HG02763 (cell line): ENCODE measurements at regions not wholly inside any gene's neighbourhood (a gene's known extent, or its start where the extent isn't known, plus 50 kb on each side); places are given as distances from the start of the nearest gene placed in this dataset.
A peak's percentile ranks its signal among the peaks of the same experiment; 100 is the strongest.
"Not testable (repeated sequence)": the region's sequence is repeated elsewhere in the genome, so short reads cannot be mapped to it uniquely, and the experiment has no call there.

Experiments
- ATAC-seq: cut with Tn5 transposase; IDR thresholded peaks from one replicate; pipeline ENCODE4 v1.9.1; 2021; ENCODE audit warnings: mild to moderate bottlenecking, moderate library complexity; ENCODE audit not compliant: unreplicated experiment

DNA sequence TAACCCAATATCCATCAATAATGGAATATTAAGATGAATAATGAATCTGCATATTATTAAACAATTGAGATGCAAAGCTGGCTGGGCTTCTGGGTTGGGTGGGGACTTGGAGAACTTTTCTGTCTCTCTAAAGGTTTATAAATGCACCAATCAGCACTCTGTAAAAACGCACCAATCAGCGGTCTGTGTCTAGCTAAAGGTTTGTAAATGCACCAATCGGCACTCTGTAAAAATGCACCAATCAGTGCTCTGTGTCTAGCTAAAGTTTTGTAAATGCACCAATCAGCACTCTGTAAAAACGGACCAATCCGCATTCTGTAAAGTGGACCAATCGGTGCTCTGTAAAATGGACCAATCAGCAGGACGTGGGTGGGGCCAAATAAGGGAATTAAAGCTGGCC lies 1296.3 kb upstream of the PCDH20 start:
- not testable (repeated sequence) for ATAC-seq

DNA sequence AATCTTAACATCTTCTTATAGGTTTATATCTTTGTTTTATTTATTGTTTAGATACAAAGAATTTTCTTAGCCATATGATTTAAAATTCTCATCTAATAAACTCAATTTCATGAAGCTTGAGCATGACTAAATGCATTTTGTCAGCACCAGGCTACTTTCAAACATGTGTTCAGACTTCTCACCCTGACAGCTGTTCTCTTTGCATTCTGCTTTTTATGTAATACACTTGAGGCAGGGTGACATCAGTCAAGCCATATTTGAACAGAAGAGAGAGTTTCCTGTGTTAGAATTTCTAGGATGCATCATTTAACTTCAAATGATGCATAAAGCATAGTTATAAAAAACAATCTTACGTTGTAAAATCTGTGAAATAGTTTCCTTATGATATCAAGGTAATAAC lies 1295.1 kb upstream of the PCDH20 start:
- no peak for ATAC-seq

DNA sequence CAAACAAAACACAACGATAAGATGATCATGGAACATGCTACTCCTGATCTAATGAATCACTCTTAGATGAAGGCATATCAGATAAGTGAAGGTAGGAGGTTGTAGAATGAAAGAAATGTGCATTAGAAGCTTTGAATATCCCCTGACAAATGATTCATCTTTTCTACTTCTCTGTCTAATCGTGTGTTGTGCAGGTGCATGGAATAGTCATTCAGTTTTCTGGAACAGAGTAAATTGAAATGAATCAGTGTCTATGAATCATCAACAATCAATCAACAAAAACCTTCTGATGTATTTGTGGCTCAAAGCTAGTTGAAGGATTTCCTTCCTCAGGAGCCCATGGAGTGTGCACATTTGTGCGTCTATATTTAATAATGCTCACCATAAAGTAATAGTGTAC lies 1290.4 kb upstream of the PCDH20 start:
- no peak for ATAC-seq

DNA sequence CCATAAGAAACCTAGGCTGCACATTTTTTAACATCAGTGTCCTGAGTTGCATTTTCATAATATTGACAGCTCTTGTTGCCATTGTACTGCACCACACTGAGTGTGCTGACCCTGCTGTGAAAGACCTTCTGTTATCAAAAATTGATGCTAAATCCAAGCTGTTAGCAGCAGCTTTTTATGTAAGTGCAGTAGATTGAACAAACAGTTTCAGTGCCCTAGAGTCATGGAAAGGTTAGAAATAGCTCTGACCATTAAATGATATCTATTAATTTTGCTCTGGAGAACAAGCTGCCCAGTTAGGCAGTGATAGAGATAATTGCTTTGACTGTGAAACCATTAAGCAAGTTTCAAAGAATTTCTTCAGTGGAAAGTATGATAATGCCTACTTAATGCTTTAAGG lies 1289.2 kb upstream of the PCDH20 start:
- ATAC-seq: no peak

DNA sequence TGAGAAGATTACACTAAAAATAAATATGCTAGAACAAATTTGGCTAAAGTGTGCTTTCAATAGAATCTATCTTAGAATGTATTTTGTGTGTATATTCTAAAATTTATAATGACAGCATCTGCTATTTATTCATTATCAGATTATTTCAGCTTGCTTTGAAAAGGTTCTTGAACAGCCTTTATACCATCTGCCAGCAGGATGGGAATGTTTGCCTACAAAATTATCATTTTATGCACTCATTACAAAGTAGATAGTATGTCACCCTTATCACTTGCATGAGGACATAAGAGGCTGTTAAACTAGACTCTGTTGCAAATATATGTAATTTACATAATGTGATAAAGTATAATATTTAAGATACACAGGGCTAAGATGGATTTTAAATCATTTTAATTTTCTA lies 1286.9 kb upstream of the PCDH20 start:
- ATAC-seq: no peak

DNA sequence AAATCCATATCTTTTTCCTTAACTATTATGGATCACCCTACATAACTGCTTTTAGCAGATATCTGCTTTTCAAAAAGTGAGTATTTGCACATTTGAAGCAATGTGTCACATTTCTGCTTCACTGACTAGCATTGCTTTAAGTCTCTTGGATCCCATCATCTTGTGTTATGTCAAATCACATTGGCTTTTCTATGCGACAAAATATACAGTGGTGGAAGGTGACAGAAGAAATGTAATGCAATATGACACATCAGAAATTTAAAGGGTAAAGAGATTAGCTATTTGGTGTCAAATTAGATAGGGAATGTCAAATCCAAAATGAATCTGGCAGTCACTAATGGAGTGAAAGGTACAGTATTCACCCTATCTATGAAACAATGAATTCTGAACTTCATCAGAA lies 1282.1 kb upstream of the PCDH20 start:
- no peak for ATAC-seq

DNA sequence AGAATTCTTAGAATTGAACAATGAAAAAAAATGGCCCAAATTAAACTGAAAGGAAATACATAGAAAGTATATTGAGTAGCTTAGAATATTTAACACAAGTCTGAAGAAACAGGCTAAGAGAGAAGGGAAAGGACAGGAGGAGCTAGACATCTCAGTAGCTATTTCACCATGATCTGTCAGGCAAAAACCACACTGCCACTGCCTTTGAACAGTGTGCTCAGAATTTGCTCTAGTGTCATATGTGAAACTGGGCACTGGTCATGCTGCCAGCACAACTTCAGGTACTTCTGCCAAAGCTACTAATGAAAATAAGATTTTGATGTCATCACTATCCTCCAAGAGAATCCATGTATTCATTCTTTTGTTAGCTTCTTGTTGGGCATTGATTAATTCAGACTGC lies 1280.8 kb upstream of the PCDH20 start:
- no peak for ATAC-seq

DNA sequence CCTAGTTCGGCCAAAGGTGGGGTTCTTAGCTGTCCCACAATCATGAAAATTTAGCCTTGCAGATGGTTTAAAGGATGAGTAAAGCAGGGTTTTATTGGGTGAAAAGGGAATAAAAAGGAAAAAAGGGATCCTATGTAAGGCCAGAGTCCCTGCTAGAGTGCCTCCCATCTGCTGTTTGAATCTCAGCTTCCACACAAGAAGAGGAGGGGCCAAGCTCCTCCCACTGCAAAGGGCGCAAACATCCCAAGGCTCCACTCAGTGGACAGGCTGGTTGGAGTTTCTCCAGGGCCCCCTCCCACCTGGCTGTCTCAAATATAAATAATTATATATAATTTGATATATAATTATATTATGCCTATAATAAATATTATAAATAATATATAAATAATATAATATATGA lies 1272.1 kb upstream of the PCDH20 start:
- ATAC-seq: no peak

DNA sequence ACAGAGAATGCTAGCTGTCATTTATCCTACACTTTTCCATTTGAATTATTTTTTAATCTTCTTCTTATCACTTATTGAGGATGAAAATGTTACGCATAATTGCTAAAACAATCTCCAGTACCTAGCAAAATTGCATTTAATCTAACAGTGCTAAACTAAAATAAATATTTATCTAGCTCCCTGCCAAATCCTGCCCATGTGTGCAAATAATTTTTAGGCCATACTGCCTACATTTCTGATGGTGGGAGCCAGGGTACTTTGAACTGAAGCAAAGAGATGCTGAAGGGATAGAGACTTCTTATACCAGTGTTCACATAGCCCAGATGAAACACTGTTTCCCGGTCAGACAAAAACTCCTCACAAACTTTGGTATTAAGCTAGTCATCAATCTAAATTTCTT lies 1268.7 kb upstream of the PCDH20 start:
- ATAC-seq: no peak

DNA sequence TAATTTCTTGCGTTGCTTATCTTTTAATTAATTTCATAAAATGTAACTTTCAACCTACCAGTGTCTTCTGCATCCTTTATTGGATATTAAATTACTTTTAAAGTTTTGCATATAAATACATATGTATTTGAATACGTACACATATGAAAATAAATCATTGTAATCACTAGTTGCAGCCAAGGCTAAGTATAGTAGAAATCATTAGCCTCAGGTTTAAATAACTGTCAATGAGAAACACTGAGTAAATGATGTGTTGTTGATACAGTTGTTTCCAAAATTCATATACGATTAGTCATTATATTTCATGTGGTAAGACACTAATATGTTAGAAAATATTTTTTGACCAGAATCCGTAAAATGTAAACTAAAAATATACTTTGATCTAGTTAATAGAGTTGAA lies 1267.1 kb upstream of the PCDH20 start:
- ATAC-seq: no peak

DNA sequence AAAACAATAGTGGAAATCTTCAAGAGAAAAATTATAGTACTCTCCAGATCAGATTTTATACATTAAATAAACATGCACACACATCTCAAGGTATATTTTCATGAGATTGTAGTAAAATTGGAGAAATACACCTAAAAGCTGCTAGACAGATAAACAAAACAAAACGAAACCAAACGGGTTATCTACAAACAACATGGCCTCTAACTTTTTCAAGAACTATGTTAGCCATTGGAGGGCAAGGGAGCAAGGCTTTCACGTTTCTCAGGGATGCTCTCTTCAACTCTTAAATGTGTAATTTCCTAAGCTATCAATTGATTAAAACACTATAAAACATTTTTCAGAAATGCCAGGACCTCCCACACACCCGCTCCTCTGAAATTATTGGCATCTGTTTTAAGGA lies 1262.4 kb upstream of the PCDH20 start:
- ATAC-seq: no peak

DNA sequence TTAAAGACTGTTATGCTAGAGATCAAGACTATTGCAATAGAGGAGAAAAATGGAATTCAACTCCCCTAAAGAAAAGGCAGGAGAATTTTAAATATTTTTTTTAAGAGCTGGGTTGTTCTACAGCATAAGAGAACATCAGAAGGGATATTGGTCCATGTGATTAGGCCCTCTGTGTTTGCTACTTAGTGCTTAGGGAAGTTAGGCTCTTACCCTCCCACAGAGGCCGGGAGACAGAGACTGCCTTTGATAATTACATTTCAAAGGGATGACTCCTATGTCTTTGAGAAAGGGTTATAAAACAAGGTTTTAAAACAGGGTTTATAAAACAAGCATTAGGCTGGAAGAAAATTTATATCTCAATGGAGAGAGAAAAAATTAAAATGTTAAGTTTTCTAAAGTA lies 1248.1 kb upstream of the PCDH20 start:
- no peak for ATAC-seq

DNA sequence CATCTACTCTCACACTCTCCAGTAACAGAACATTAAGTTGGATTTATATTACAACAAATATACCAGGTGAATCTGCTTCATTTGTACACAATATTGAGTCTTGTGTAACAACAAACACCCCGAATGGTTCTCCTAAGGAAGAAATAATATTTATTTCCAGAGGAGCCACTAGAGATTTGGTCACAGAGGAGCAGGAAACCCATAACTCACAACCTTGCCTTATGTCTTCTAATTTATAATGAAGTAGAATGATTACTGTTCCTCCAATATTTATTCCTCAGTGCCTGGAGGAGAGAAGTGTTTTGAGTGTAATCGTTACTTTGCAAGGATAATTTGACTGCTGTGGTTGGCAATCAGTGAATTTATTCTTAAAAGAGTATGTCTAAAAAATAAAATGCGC lies 1243.7 kb upstream of the PCDH20 start:
- ATAC-seq: no peak

DNA sequence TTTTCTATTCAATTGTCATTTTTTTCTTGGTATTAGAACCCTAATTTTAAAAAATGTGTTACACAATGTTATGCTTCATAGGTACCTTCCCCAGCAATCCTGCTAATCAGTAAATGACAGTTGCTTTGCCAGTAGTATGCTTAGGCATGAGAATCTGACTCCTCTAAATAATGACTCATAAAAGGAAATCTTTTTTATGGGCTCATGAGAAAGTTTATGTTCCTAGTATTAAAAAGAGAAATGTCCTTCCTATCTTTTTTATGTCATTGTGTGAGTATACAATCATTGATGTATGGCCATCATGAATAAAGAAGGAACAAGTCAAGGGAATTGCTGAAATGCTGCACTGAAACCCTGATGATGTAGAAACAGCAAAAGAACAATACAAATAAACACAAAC lies 1237.7 kb upstream of the PCDH20 start:
- ATAC-seq: no peak

DNA sequence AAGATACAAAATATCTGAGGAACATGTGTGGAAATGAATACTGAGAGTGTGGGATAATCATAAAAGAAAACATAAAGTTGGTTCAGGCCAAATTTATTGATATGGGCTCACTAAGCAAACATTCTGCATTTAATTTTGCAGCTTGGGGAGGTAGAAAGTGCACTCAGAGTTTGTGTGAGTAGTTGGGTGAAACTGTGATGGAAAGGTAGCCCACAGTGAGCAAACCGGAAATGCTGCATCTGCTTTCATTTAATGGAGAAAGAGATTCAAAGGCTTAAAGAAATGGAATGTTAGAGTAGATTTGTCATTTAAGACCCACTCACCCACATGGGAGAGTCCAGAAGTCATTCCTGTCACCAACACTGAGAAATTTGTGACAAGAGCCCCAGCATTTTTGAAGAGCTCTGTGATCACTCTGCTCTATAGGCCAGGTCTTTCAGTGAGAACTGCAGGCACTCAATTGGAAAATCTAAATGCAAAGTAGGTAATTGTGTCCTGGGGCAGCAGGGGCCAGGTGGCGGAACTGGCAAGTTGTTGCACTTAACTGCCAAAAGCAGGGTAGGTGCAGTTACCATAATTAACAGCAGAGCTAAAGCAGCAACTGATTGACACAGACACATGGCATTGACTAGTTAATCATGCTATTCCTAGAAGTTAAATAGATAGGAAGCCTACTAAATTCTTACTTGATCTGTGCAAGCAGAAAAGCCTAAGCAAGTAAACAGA lies 1228.3 kb upstream of the PCDH20 start:
- ATAC-seq: peak; percentile 61

DNA sequence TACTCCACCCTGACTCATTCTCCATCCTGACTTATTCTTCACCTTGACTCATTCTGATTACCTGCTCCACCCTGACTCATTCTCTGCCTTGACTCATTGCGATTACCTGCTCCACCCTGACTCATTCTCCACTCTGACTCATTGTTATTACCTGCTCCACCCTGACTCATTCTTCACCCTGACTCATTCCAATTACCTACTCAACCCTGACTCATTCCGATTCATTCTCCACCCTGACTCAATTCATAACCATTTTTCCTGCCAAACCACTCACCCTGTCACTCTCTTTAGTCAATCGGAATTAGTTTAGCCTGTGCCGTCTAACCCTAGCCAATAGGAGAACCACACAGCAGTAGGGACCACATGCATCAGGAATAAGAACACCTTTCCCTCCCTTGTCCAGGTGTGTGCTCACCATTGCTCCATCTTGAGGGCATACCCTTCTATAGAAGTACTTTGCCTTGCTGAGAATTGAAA lies 1227.4 kb upstream of the PCDH20 start:
- ATAC-seq: no peak

DNA sequence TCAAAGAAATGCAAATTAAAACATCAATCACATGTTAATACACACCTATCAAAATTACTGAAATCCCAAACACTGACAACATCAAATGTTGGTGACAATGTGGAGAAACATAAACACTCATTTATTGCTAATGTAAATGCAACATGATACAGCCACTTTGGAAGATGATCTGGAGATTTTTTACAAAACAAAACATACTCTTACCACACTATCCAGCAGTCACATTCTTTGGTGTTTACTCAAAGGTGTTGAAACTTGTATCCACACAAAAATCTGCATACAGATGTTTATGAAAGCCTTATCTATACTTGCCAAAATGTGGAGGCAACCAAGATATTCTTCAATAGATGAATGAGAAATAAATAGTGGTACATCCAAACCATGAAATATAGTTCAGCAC lies 1219.5 kb upstream of the PCDH20 start:
- no peak for ATAC-seq

DNA sequence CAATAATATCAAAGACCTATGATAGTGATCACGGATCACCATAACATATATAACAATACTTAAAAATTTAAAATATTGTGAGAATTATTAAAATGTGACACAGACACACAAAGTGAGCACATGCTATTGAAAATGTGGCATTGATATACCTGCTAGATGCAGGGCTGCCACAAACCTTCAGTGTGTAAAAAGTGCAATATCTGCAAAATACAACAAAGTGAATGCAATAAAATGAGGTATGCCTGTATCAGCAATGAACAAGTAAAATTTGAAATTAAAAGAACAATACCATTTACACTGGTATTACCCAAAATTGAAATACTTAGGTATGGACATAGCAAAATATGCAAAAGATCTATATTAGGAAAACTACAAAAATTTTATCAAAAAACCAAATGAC lies 1217.8 kb upstream of the PCDH20 start:
- no peak for ATAC-seq

DNA sequence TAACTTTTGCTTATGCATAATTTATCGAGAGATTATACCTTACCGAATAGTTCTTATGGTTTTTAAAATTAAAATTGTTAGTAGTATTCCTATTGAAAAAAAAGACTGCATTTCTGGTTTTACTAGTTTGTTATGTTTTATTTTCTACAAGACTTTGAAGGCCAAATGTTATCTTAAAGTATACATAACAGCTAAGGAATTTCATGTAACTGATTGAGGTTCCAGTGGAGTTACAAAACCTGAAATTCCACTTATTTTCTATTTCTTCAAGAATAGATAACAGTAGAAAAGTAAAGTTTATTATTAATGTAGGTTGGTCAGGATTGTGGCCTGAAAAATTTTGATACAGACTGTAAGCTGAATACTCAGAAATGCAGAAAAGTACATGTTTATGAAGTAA lies 1216.0 kb upstream of the PCDH20 start:
- ATAC-seq: no peak

DNA sequence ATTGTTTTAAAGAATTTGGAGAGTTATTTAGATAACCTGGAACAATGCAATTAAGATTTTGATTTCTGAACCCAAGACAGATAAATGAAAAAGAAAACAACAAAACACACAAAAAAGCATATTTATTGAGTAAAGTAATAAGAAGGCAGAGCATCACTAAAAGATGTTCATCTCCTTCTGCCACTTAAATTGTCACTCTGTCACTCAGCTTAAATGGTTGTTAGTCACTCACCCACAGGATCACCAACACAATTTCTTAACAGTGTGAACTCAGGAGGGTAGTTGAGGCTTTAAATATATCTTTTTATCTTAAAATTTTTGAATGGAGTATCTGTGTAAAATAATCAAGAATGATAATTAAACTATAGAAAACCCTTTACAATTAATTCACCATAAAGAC lies 1215.5 kb upstream of the PCDH20 start:
- ATAC-seq: no peak

DNA sequence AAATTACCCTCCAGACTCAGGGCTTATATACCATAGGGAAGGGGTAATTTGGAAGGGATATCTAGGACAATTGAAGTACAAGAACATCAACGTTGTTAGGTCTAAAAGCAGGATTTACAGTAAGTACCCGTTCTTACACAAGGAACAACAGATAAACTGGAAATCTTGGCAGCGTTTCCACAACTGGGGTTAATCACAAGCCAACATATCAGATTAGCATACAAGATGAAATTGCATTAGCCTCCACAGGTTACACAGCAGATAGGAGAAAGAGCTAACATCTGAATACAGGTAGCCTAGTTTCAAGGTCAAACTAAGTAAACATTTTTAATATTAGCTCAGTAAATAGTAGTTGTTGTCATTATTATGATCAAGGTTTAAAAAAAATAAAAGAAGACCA lies 1214.0 kb upstream of the PCDH20 start:
- ATAC-seq: no peak

DNA sequence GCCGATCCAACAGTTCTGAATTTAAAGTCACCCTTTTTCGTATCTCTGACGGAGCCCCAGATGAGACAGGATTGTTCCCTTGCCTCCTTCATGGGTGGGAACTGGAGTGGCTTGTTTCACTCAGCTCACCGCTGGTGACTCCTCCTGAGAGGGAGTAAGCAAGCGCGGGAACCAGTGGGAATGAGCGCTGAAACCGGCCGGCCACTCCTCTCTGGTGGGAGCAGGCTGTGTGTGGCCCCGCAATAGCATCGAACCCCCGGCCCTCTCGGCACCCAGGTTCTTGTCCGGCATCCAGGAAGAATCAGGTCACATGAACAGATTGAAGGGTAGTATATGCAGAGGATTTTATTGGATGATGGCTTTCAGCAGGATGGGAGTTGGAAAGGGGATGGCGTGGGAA lies 1211.6 kb upstream of the PCDH20 start:
- ATAC-seq: no peak

DNA sequence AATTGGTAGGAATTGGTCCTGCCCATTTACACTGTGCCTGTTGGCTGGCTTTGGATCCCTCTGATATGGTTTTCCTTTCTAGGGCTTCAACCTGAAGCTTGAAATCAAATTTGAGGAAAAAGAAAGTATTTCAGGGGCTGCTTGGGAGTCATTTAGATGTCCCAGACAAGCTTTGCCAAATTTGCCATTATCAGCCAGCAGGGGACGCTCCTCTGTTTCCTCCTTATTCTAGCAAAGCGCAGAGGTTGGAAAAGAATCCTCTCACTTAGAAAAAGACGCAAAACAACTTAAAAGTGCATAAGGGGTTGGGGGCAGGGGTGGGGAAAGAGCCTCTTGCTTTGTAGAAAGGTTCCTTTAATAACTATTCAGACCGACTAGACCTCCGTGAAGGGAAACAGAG lies 1211.1 kb upstream of the PCDH20 start:
- no peak for ATAC-seq
